Islet of Langerhans (tissue), 1 donor: ENCODE measurements at regions not wholly inside any gene's neighbourhood (a gene's known extent, or its start where the extent isn't known, plus 50 kb on each side); places are given as distances from the start of the nearest gene placed in this dataset.

Source experiments
- FAIRE-seq: peaks from one replicate; lab custom pipeline; 2011; peaks lifted over from hg19 to GRCh38; lab: Jason Lieb, UNC

DNA sequence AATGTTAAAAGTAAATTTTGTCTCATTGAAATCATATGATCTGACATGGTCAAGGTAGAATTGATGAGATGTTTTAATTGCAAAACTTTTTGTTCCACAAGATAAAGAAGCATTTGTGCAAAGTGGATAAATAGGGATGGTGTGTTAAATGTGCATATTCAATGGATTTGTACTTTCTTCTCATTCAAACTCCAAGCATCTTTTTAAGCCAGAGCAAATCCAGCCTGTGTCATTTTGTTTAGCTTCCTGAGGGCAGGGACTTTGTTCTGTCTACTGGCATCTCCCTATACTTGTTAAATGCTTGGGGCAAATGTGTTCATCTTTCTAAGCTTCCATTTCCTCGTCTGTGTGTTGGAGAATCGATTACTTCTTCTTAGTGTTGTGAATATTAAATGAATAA, 200.3 kb downstream of the SLIT2 start:
- no peak for FAIRE-seq

DNA sequence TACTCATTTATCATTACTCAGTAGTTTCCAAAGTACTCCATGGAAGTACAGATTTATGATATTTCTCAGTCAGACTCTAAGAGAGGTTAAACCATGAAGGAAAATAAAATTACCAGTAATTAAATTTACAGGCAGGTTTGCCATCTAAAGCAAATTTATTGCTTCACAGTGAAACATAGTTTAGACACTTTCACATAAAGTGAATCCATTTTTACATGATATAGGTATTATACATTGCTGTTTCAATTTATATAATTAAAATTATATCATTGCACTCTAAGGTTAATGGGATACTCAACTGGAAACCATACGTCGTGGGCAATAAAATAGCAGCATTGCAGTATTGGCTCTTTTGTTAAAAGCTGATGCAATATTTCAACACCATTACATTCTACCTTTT, 202.8 kb downstream of the SLIT2 start:
- FAIRE-seq = no peak

DNA sequence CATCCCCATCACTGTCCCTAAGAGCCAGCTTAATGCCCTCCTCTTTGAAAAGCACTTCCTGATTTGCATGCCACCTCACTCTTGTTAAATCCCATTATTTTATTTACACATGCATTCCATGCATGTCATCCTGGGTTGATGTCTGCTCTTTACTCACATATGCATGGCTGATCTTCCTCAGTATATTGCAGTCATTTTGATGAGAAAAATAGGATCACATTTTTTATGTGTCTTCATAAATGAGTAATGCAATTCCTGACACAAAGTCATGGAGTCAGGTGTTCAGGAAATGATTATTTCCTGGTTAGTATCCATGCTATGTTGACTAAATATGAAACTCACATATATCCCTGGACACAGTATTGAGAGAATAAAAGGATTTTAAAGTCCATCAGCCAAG, 204.7 kb downstream of the SLIT2 start:
- no peak for FAIRE-seq

GRCh38 chr4:20462426-20463175, 210.9 kb downstream of the SLIT2 start:
- no peak for FAIRE-seq

DNA sequence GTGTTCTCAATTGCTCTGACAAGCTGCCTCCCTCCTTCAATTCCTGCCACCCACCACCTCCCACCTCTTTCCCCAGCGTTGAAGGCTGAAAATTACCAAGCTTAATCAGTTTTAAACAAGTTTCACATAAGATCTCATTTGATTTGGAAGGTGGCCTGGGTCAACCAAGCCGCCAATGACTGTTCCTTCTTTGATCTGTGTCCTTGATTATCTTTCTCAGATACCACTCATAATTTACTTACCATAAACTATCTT, 211.4 kb downstream of the SLIT2 start:
- FAIRE-seq = no peak

DNA sequence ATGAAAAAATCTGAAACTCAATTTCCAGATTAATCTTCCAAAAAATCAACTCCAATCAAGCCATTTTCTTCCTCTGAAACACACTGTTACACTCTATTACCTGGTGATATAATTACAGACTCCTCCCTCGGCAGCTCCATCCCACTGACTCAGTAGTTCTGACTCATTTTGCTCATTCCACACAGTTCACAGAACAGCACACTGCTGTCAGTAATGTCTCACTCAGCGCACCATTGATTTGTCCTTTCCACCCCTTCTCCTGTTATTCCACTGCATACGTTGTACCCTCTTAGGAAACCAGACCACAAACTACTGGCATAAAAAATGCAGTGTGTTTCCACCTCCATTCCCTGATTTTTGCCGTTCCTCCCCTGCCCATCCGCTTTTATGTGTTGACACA, 212.7 kb downstream of the SLIT2 start:
- FAIRE-seq = no peak

- FAIRE-seq = no peak
These were observed 222.4 kb downstream of the SLIT2 start for GRCh38 chr4:20474119-20474518.

DNA sequence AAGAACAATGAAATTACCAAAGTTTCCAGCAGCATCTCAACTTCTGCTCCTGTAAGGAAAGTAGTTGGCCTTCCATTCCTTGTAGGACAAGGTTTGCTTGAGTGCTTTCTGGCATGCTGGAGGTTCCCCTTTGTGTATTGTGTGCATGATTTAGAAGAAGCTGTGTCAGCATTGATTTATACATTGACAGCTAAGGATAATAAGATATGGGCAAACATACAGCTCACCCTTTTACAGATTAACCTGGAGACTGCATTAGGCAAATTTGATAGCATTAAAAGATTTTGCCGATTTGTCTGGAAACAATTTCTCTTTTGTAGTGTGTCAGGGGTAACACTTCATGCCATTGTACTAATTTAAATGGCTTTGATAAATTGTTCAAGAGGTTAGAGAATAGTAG, 221.8 kb upstream of the PACRGL start:
- FAIRE-seq = no peak

- no peak for FAIRE-seq
These were observed 219.9 kb upstream of the PACRGL start for GRCh38 chr4:20480165-20480947.

- no peak for FAIRE-seq
These were observed 216.8 kb upstream of the PACRGL start for GRCh38 chr4:20483416-20483815.

DNA sequence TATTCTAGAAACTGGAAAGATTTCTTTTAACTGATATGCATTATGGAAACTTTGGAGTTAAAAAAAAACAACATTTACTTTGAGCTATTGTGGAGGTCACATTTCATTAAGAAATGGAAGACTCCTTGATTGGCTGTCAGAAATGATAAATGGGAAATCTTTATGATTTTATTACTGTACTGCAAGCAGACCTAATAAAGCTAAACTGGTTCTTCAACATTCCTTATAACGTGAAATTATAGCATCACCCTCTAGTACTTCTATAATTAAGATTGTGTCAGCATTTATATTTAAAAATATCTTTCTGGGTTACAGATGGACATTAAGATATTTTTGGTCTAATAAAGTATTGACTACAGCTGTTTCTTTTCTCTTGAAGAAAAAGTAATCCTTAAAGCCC, 213.8 kb upstream of the PACRGL start:
- FAIRE-seq = no peak

DNA sequence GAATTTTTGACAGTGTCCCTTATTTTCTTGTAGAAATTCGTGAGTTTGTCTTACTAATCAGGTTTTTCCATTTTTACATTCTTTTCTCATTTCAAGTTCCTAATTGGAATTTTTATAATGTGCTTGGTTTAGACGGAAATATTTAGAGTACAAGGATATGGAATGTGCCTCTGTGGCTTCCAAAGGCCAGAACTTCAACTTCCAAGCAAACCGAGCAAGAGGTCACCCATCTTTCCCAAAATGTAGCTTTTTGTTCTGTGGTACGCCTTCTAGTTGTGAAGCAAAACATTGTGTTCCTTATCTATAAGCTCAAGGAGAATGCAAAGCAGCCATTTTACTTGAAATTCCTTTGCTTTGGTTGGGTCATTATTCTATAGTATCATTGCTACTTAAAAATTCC, 212.8 kb upstream of the PACRGL start:
- no peak for FAIRE-seq

GRCh38 chr4:20487852-20488251, 212.4 kb upstream of the PACRGL start:
- FAIRE-seq = no peak

DNA sequence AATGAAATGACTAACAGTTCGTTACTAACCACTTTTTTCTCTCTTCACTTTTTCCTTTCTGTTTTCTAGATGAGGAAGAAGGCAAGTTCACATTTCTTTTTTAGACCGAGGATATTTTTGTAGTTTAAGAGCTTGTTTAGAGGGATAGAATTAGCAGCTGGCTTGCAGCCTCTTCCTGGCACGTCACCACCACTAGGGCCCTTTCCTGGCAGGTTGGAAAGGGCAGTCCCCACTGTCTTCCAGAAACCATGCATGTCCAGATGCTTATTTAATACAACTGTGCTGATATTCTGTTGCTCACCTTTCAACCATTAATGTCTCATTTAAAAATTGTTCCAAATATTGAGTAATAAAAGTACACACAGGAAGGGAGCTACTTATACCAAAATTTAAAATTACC, 209.5 kb upstream of the PACRGL start:
- no peak for FAIRE-seq

DNA sequence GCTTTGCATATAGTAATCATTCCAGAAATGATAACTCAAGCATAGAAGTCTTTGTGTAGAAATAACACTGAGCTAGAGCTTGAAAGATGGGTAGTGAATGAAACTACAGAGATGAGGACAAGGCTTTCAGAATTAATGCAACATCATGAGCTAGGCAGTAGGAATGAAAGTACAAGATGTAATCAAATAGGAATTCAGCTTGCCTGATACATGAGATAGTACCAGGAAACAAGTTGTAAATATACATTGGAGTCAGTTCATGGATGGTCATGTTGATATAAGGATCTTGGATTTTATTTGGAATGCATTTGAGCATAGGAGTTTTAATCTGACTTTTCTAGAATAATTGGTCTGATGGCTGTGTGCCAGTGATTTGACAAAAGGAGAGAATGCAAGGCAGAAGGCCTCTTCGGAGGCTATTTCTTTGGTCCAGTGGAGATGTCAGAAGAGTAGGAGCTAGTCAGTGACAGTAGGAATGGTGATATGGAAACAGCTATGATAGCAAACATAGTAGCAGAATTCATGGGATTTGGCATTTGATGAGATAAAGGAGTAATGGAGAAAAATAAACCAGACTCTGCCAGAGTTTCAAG, 206.4 kb upstream of the PACRGL start:
- FAIRE-seq = no peak

- FAIRE-seq = no peak
These were observed 204.2 kb upstream of the PACRGL start for GRCh38 chr4:20496068-20496467.

DNA sequence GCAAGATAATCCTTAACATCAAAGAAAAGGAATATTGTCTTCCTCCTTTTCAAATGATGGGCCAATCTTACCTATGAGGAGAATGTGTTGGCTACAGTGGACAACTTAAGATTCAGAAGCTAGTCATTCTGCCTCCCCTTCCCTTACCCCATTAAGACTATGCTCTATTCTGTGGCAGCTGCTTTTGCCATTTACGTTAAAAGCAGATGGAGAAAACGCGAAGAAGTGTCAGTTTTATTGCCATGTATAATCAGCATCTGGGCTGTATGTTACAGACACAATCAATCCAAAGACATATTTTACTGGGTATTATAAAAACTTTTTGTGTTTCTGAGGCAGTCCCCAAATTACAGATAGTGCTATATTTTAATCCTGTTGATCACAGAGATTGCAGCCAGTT, 196.1 kb upstream of the PACRGL start:
- FAIRE-seq = no peak

GRCh38 chr4:20505927-20506326, 194.3 kb upstream of the PACRGL start:
- FAIRE-seq = no peak

- FAIRE-seq = no peak
These were observed 193.4 kb upstream of the PACRGL start for GRCh38 chr4:20506827-20507226.

- FAIRE-seq = no peak
These were observed 190.9 kb upstream of the PACRGL start for GRCh38 chr4:20509315-20509714.

- no peak for FAIRE-seq
These were observed 188.0 kb upstream of the PACRGL start for GRCh38 chr4:20512033-20512792.

- no peak for FAIRE-seq
These were observed 187.3 kb upstream of the PACRGL start for GRCh38 chr4:20512985-20513384.

- FAIRE-seq = no peak
These were observed 179.4 kb upstream of the PACRGL start for GRCh38 chr4:20520901-20521300.
